Fibroblast of skin of right biceps (primary cell): ENCODE measurements at regions not wholly inside any gene's neighbourhood (a gene's known extent, or its start where the extent isn't known, plus 50 kb on each side); places are given as distances from the start of the nearest gene placed in this dataset.
"Not testable (repeated sequence)": the region's sequence is repeated elsewhere in the genome, so short reads cannot be mapped to it uniquely, and the experiment has no call there.

Experiments used
- DNase-seq: peaks from one replicate; pipeline ENCODE4 v3.0.0-alpha.2; 2013

GRCh38 chr5:103910786-103911185, 348.2 kb upstream of the NUDT12 start:
- peak; percentile 49 for DNase-seq

DNA sequence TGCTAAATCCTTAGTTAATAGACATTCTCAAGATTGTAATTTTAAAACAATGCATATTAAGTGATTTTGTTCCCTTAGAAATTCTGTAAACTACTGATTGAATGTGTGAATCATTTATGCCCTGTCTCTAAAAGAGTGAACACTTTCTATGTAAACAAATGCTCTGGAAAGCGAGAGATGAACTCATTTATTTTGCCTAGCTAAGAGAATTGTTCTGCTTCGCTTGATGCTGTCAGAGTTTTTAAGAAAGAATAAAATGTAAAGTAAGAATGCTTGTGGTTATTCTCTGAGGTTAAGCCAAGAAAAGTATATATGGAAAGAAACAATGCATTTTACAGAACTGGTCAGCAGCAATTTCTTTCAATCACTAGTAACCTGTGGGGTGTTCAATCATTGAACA, 347.4 kb upstream of the NUDT12 start:
- peak; percentile 33 for DNase-seq

- DNase-seq = no peak
Observed at GRCh38 chr5:103909391-103909790, 346.8 kb upstream of the NUDT12 start.

- DNase-seq = no peak
Observed at GRCh38 chr5:103908336-103909080, 345.9 kb upstream of the NUDT12 start.

DNA sequence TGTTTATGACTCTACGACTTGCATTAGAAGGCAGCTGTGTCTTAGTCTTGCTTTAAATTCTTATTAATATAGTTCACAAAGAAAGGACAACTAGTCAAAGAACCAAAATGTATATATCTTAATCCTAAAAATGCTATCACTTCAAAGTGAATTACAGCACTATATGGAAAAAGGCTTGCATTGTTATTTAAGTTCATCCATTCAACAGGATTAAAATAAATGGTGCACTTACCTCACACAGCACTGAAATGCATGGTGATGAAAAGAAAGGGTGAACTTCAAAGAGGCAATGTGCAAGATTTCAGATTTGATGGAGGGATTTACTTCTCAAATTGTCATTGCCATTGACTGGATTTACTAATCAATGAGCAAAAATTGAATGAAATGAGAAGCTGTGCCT, 344.4 kb upstream of the NUDT12 start:
- no peak for DNase-seq

DNA sequence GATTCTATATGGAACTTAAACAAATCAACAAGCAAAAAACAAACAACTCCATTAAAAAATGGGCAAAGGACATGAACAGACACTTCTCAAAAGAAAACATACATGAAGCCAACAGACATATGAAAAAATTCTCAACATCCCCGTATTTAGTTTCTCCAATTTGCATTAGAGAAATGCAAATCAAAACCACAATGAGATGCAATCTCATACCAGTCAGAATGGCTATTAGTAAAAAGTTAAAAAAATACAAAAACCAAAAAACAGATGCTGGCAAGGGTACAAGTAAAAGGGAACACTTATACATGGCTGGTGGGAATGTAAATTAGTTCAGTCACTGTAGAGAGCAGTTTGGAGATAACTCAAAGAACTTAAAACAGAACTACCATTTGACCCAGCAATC, 342.1 kb upstream of the NUDT12 start:
- DNase-seq = no peak

DNA sequence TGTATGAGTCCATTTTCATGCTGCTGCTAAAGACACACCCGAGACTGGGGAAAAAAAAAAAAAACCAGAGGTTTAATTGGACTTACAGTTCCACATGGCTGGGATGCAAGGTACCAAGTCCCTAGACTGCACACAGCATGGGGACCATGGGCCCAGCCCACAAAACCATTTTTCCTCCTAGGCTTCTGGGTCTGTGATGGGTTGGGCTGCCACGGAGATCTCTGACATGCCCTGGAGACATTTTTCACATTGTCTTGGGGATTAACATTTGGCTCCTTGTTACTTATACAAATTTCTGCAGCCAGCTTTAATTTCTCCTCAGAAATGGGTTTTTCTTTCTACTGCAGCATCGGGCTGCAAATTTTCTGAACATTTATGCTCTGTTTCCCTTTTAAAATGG, 340.3 kb upstream of the NUDT12 start:
- DNase-seq = no peak

DNA sequence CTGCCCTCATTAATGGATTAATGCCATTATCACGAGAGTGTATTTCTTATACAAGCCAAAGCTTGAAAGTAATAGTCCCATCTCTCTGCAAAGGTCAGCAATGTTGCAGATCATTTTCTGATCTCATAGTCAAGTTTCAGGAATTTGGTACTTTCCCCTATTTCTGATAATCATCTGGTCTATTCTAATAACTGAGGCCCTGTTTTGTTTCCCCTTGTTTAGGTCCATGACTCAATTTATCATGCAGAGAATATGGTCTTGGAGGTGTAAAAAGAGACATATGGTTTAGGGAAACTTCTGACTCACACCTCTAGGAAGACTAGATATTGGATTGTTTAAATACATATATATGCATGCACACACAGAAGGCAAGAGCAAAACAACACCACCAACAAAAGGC, 339.3 kb upstream of the NUDT12 start:
- peak; percentile 40 for DNase-seq

DNA sequence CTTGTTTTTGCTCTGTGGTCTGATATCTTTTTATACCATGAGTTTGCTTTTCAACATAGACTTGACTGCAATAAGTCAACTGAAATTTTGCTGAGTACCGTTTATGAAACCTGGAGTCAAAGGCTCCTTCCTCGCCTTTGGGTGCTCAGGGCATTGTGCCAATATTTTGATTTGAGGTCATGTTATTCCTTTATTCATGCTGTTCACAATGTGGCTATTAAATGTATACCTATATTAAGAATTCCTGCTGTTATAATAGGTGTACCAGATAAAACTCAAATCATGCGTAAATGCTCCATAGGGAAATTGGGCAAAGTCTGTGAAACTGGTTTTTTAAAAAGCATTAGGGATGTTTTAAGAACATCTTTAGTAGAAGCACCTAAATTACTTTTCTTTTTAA, 334.0 kb upstream of the NUDT12 start:
- no peak for DNase-seq

- no peak for DNase-seq
Observed at GRCh38 chr5:103895738-103896137, 333.1 kb upstream of the NUDT12 start.

DNA sequence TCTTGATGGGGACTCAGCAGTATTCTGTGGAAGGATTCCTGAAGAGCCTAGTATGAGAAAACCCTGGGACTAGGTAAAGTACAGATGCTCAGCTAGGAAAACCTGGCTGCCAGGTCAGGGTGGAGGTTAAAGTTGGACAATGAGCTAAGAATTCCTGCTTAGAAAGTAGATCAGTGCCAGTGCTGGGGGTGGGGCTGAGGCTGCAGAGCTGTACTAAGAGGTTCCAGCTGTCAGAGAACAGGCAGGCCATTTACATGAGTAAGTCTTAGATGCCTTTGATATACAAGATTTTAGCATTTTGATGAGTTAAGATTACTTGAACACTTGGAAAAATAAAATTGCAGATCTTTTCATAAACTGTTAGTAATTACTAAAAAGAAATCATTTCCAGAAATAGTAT, 332.3 kb upstream of the NUDT12 start:
- DNase-seq = peak; percentile 61

- DNase-seq = no peak
Observed at GRCh38 chr5:103891151-103891550, 328.6 kb upstream of the NUDT12 start.

GRCh38 chr5:103890313-103890712, 327.7 kb upstream of the NUDT12 start:
- DNase-seq = no peak

- DNase-seq = no peak
Observed at GRCh38 chr5:103889500-103890209, 327.1 kb upstream of the NUDT12 start.

GRCh38 chr5:103886826-103887225, 324.2 kb upstream of the NUDT12 start:
- DNase-seq = no peak

DNA sequence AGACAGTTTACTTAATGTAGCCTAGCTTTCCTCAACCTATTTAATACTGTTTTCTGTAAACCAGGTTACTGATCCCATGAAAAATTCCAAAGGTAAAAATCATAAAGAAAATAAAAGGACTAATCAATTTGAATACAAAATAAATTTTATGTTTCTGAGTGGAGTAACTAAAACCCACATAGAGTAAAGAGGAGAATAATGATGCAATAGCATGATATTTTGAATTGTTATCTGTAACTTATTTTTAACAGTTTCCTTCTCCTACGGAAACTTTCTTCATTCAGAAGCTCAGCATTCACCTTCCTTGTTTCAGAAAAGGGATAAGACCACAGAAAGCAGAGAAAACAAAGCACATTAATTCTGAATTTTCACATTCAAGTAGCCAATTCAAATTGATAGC, 320.6 kb upstream of the NUDT12 start:
- no peak for DNase-seq

DNA sequence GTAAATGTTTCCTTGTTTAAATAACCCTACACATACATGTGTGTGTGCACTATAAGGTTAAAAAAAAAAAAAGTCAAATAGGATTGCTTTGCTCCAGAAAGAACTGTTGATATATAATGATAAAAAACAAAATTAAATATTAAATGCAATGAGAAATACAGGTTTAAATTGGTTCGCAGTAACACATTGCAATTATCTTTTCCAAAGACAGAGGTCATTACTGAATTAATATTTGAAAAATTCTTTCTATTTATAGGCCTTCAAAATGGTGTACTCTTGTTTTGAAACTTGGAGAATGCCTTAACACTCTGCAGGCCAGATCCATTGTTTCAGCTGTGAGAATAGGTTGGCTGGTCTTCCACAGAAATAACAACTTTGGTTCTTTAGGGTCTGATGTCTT, 319.0 kb upstream of the NUDT12 start:
- no peak for DNase-seq

GRCh38 chr5:103867857-103868598, 305.4 kb upstream of the NUDT12 start:
- peak; percentile 36 for DNase-seq

DNA sequence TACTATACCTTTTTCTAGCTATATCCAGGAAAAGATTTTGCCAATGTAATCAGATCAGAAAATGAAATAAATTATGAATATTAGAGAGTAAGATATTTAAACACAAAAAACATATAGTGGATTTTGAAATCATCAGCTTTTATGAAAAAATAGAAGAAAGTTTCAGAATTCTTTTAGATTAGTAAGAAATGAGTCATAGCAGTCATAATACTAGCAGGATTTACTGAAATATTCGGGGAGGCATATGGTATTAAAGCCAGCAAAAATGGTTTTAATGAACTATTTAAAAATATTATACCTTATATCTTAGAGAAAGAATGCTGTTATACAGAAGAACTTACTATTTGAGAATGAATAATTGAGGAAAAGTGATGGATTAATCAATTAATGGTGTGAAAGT, 303.6 kb upstream of the NUDT12 start:
- DNase-seq = peak; percentile 34

DNA sequence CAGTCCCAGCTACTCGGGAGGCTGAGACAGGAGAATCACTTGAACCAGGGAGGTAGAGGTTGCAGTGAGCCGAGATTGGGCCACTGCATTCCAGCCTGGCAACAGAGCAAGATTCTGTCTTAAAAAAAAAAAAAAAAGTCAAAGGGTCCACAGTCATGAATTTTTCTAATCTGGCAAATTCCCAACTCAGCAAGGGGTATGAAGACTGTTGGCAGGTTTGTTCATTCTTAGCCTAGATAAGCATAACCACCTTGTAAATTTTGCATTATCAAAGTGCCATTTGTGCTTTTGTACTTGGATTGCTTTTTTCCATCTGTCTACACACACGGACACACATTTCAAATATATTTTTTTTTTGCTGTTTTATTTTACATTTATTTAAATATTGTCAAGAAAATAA, 299.8 kb upstream of the NUDT12 start:
- DNase-seq = peak; percentile 31

DNA sequence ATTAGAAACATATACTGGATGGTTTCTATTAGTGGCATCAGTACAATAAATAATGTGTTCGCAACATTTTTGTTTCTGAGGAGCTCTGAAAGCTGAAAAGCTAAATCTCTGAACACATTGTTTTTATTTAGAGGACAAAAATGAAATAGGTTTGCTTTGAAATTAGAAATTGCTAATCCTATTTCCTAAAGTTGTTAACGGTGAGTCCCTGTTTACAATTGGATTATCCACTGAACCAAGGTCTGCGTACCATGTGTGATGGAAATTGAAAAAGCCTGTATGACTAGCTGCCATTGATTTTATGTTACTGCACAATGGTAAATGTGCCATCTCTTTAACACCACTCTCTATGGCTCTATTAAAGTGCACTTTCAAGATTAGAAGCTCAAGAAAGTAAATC, 297.7 kb upstream of the NUDT12 start:
- no peak for DNase-seq

- not testable (repeated sequence) for DNase-seq
Observed at GRCh38 chr5:103858367-103858766, 295.8 kb upstream of the NUDT12 start.

DNA sequence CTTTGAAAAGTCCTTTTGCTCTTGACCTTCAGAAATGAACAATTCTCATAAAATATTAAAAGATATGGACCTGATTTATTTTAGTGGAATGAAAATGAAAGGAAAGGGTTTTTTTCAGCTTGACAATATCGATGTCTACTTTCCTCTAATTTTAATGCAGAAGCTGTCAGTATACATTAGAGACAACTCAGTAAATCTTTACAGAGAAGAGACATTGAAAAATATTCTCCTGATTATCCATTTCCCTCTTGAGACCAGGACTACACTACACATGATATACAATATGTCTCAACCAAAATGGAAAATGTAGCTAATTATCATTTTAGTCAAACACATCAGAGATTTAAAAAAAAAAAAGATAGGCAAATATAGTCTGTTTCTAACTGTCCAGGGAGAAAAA, 288.5 kb upstream of the NUDT12 start:
- DNase-seq = no peak

DNA sequence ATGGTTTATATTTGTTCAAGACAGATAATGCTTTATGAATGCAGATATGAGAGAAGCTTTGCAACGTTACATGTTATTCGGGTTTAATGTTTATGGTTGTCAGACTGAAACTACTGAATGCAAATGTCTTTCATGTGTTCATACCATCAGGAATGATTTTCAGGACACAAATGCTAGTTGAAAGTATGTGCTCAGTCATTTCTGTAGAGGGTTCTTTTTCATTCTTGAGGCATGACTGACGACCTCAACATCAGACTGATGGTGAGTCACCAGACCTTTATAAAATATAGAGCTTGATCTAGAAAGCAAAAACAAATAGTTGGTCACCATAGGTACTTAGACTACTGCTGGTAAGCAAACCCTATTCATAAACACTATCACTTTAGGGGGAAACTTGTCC, 287.3 kb upstream of the NUDT12 start:
- peak; percentile 97 for DNase-seq
